ENCODE measurements at regions not wholly inside any gene's neighbourhood (a gene's known extent, or its start where the extent isn't known, plus 50 kb on each side); places are given as distances from the start of the nearest gene placed in this dataset.

GRCh38 chr12:64931321-64931720 lies 106.9 kb downstream of the TBC1D30 start:
- Mint-ChIP-seq H3K9me3 (peaks cover 4% of the 10 kb centered on the region), H3K36me3 (ENCODE audit: low read depth) (no peaks in the 10 kb centered on the region), H3K4me3 (no peak overlapping the region), H3K4me1 (ENCODE audit: low read depth) (no peaks in the 10 kb centered on the region), H3K27me3 (ENCODE audit: insufficient read depth) (peaks cover 11% of the 10 kb centered on the region), H3K27ac (no peak overlapping the region)
- no peak for DNase-seq (ENCODE audit: low spot score)
- intact Hi-C loops (cut with micrococcal nuclease), result no loop called here

DNA sequence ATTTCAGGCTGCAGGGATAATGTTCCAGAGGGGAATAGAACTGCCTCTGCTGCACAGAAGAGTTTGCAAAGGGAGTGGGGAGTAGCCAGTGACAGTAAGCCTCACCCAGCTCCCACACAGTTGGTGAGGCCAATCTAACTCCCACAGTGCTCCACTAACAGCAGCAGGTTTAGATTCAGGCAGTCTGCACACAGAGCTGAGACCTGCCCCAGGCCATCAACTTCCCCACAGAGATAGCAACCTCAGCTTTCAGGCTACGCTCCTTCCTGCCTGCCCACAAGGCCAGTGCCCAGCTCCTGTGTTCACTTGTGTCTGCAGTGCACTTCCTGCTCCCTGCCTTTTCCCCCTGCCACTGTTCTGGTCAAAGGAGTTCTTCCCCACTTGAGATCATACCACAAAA lies 107.5 kb downstream of the TBC1D30 start:
- Mint-ChIP-seq H3K36me3 (ENCODE audit: low read depth) (no peaks in the 10 kb centered on the region), H3K27ac (no peak overlapping the region)

GRCh38 chr12:64933791-64934190 lies 109.3 kb downstream of the TBC1D30 start:
- DNase-seq (ENCODE audit: low spot score), result no peak
- intact Hi-C loops (cut with micrococcal nuclease), result no loop called here
- no peak overlapping the region for H3K4me3 Mint-ChIP-seq
- no peak overlapping the region for H3K27ac Mint-ChIP-seq
- H3K4me1 Mint-ChIP-seq (ENCODE audit: low read depth), result no peaks in the 10 kb centered on the region
- peaks cover 4% of the 10 kb centered on the region for H3K9me3 Mint-ChIP-seq
- H3K36me3 Mint-ChIP-seq (ENCODE audit: low read depth), result no peaks in the 10 kb centered on the region
- peaks cover 6% of the 10 kb centered on the region for H3K27me3 Mint-ChIP-seq (ENCODE audit: insufficient read depth)

More for the DNA sequence above, 107.5 kb downstream of the TBC1D30 start:
- intact Hi-C loops (cut with micrococcal nuclease), result no loop called here
- DNase-seq (ENCODE audit: low spot score), result no peak
- H3K9me3 Mint-ChIP-seq, result peaks cover 4% of the 10 kb centered on the region
- no peak overlapping the region for H3K4me3 Mint-ChIP-seq
- no peaks in the 10 kb centered on the region for H3K4me1 Mint-ChIP-seq (ENCODE audit: low read depth)
- H3K27me3 Mint-ChIP-seq (ENCODE audit: insufficient read depth), result peaks cover 11% of the 10 kb centered on the region

DNA sequence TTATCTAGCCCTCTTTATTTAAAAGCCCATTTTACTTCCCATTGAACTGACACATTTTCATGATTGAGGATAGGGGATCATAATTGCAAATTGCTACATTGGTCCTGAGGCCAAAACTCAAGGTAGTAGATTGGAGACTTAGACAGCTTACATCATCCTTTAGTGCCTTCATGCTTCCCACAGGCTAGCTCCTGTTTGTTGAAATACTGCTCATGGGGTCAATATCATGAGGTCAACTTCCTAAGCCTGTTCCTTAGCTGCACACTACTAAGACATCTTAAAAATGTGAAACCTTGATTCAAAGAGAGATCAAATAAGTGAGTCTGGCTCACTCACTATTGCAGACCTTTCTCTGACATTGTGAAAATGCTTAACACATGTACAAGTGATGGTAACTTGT lies 113.0 kb downstream of the TBC1D30 start:
- Mint-ChIP-seq H3K27ac (no peak overlapping the region), H3K4me3 (no peak overlapping the region), H3K27me3 (ENCODE audit: insufficient read depth) (no peaks in the 10 kb centered on the region), H3K9me3 (no peaks in the 10 kb centered on the region), H3K36me3 (ENCODE audit: low read depth) (no peaks in the 10 kb centered on the region), H3K4me1 (ENCODE audit: low read depth) (no peaks in the 10 kb centered on the region)
- intact Hi-C loops (cut with micrococcal nuclease), result no loop called here
- no peak for DNase-seq (ENCODE audit: low spot score)

- Mint-ChIP-seq H3K27me3 (ENCODE audit: insufficient read depth) (no peaks in the 10 kb centered on the region), H3K36me3 (ENCODE audit: low read depth) (no peaks in the 10 kb centered on the region), H3K9me3 (no peaks in the 10 kb centered on the region), H3K27ac (no peak overlapping the region), H3K4me1 (ENCODE audit: low read depth) (no peaks in the 10 kb centered on the region), H3K4me3 (no peak overlapping the region)
- intact Hi-C loops (cut with micrococcal nuclease), result no loop called here
- no peak for DNase-seq (ENCODE audit: low spot score)
These were observed 113.7 kb downstream of the TBC1D30 start for GRCh38 chr12:64938179-64938578.

GRCh38 chr12:64943686-64944085 lies 119.2 kb downstream of the TBC1D30 start:
- no peak overlapping the region for H3K4me3 Mint-ChIP-seq
- intact Hi-C loops (cut with micrococcal nuclease), result no loop called here
- no peaks in the 10 kb centered on the region for H3K9me3 Mint-ChIP-seq
- H3K36me3 Mint-ChIP-seq (ENCODE audit: low read depth), result no peaks in the 10 kb centered on the region
- no peak overlapping the region for H3K27ac Mint-ChIP-seq
- H3K27me3 Mint-ChIP-seq (ENCODE audit: insufficient read depth), result peaks cover 5% of the 10 kb centered on the region
- no peak for DNase-seq (ENCODE audit: low spot score)
- H3K4me1 Mint-ChIP-seq (ENCODE audit: low read depth), result peaks cover 4% of the 10 kb centered on the region

GRCh38 chr12:64944966-64945365 lies 120.5 kb downstream of the TBC1D30 start:
- Mint-ChIP-seq H3K4me3 (no peak overlapping the region), H3K4me1 (ENCODE audit: low read depth) (peaks cover 4% of the 10 kb centered on the region), H3K27ac (no peak overlapping the region), H3K36me3 (ENCODE audit: low read depth) (no peaks in the 10 kb centered on the region), H3K9me3 (no peaks in the 10 kb centered on the region), H3K27me3 (ENCODE audit: insufficient read depth) (peaks cover 5% of the 10 kb centered on the region)
- intact Hi-C loops (cut with micrococcal nuclease), result no loop called here
- DNase-seq (ENCODE audit: low spot score), result no peak

GRCh38 chr12:64946132-64946829 lies 121.8 kb downstream of the TBC1D30 start:
- H3K27ac Mint-ChIP-seq, result no peak overlapping the region
- no peaks in the 10 kb centered on the region for H3K9me3 Mint-ChIP-seq
- H3K4me1 Mint-ChIP-seq (ENCODE audit: low read depth), result peaks cover 4% of the 10 kb centered on the region
- peaks cover 5% of the 10 kb centered on the region for H3K27me3 Mint-ChIP-seq (ENCODE audit: insufficient read depth)
- no peak overlapping the region for H3K4me3 Mint-ChIP-seq
- H3K36me3 Mint-ChIP-seq (ENCODE audit: low read depth), result no peaks in the 10 kb centered on the region
- DNase-seq (ENCODE audit: low spot score), result no peak
- intact Hi-C loops (cut with micrococcal nuclease), result no loop called here

DNA sequence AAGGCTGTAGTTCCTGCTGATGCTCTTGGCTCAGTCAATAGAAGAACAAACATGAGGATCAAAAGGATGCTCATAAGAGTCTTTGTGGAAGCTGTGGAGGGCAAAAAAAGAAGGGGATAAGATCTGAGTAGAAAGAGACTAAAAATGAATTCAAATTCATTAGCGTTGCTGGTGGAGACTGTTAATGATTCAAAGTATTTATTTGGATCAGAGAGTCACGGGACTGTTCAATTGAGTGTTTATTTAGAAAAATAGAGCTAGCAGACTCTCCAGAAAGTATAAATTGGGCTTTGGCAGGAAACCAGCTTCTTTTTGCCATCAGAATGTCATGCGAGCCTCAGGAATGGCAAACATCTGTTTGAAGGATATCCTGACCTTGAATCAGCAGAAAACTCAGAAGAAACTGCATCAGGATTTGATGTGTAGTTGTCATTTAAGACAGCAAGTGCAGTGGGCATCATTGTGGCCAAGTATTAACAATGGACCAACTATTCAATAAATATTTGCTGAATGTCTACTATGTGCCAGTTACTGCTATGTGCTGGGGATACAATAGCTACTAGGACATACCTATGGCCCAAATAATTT lies 126.4 kb downstream of the TBC1D30 start:
- no peak overlapping the region for H3K27ac Mint-ChIP-seq
- no peak for DNase-seq (ENCODE audit: low spot score)
- no peaks in the 10 kb centered on the region for H3K9me3 Mint-ChIP-seq
- H3K36me3 Mint-ChIP-seq (ENCODE audit: low read depth), result no peaks in the 10 kb centered on the region
- intact Hi-C loops (cut with micrococcal nuclease), result no loop called here
- H3K4me1 Mint-ChIP-seq (ENCODE audit: low read depth), result no peaks in the 10 kb centered on the region
- peaks cover 6% of the 10 kb centered on the region for H3K27me3 Mint-ChIP-seq (ENCODE audit: insufficient read depth)
- no peak overlapping the region for H3K4me3 Mint-ChIP-seq

DNA sequence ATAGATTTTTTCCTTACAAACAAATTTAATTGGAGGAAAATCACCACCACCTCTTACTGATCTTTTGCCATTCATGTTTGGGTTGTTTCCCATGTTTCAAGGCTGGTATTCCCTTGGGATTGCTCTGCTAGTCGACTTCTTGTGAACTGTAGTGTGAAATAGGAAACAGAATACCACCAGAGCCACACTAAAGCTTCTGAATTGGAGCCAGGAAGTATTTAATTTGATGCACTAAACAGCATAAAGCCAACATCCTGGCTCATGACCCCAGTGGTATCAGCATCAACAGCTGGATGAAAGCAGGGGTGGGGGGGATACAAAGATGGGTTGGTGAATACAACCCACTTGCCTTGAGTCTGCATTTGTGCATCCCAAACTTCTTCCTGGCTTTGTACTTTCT lies 127.5 kb downstream of the TBC1D30 start:
- intact Hi-C loops (cut with micrococcal nuclease), result no loop called here
- Mint-ChIP-seq H3K27me3 (ENCODE audit: insufficient read depth) (peaks cover 6% of the 10 kb centered on the region), H3K27ac (no peak overlapping the region), H3K4me1 (ENCODE audit: low read depth) (no peaks in the 10 kb centered on the region), H3K4me3 (no peak overlapping the region), H3K36me3 (ENCODE audit: low read depth) (no peaks in the 10 kb centered on the region), H3K9me3 (no peaks in the 10 kb centered on the region)
- DNase-seq (ENCODE audit: low spot score), result no peak

- H3K4me1 Mint-ChIP-seq (ENCODE audit: low read depth), result no peaks in the 10 kb centered on the region
- no peak overlapping the region for H3K4me3 Mint-ChIP-seq
- H3K27ac Mint-ChIP-seq, result no peak overlapping the region
These were observed 131.3 kb downstream of the TBC1D30 start for GRCh38 chr12:64955746-64956145.

GRCh38 chr12:64965920-64966319 lies 141.5 kb downstream of the TBC1D30 start:
- Mint-ChIP-seq H3K4me3 (no peak overlapping the region), H3K27ac (no peak overlapping the region), H3K36me3 (ENCODE audit: low read depth) (no peaks in the 10 kb centered on the region), H3K9me3 (peaks cover 6% of the 10 kb centered on the region), H3K4me1 (ENCODE audit: low read depth) (no peaks in the 10 kb centered on the region), H3K27me3 (ENCODE audit: insufficient read depth) (peaks cover 3% of the 10 kb centered on the region)
- DNase-seq (ENCODE audit: low spot score), result no peak
- intact Hi-C loops (cut with micrococcal nuclease), result no loop called here

More at GRCh38 chr12:64955746-64956145, 131.3 kb downstream of the TBC1D30 start:
- H3K27me3 Mint-ChIP-seq (ENCODE audit: insufficient read depth), result peaks cover 6% of the 10 kb centered on the region
- H3K9me3 Mint-ChIP-seq, result no peaks in the 10 kb centered on the region
- DNase-seq (ENCODE audit: low spot score), result no peak
- no peaks in the 10 kb centered on the region for H3K36me3 Mint-ChIP-seq (ENCODE audit: low read depth)
- intact Hi-C loops (cut with micrococcal nuclease), result no loop called here

DNA sequence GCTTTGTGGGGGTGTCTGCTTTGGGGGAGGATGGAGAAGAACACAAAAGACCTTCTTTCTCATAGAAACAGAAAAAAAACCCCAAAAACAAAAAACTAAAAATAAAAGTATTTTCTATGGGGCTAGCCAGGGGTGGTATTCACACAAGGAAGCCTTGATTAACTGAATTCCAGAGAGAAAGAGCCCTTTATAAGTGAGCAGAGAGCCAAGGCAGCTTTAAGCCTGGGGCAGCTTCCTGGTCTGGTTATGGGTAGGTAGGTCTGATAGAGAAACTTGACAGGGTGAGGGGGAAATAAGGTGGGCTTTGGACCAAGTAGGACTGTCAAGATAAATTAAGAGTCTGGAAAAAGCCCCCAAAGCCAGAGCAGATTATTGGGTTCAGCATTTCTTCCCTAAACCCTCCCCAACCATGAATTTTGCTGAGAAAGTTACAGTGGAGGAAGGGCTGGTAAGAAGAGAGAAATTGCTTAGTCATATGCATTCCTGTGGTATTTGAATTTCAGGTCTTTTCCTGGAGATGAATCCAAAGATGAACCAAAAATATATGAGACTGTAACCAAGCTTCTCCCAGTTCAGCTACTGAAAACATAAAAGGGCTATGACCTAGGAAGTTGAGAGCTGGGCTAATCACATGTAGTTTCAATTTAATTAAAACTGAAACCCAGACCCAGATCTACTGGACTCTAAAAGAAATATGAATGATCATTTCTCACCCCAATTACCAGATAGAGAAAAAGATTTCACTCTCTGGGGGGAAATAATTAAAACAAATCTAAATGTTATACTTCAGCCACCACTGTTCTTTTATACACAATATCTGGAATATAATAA lies 144.8 kb downstream of the TBC1D30 start:
- Mint-ChIP-seq H3K27me3 (ENCODE audit: insufficient read depth) (peaks cover 5% of the 10 kb centered on the region), H3K27ac (no peak overlapping the region), H3K9me3 (no peaks in the 10 kb centered on the region), H3K36me3 (ENCODE audit: low read depth) (no peaks in the 10 kb centered on the region), H3K4me1 (ENCODE audit: low read depth) (no peaks in the 10 kb centered on the region), H3K4me3 (no peak overlapping the region)
- DNase-seq (ENCODE audit: low spot score), result no peak
- intact Hi-C loops (cut with micrococcal nuclease), result no loop called here

Measured in activated T-helper 1 cell treated with anti-CD3 and anti-CD28 coated beads, Interleukin-12 subunit alpha, Interleukin-12 subunit beta, Interleukin-2, Interleukin-4 antibody, amounts not matched to agents 30 ng/mL and 10 ng/mL and 1 ng/mL, durations not matched to agents 14 hours and 24 hours and 36 hours (primary cell).